GM21825 (cell line): ENCODE measurements at regions not wholly inside any gene's neighbourhood (a gene's known extent, or its start where the extent isn't known, plus 50 kb on each side); places are given as distances from the start of the nearest gene placed in this dataset.
"Not testable (repeated sequence)": the region's sequence is repeated elsewhere in the genome, so short reads cannot be mapped to it uniquely, and the experiment has no call there.

Experiments used
- ATAC-seq: cut with Tn5 transposase; IDR thresholded peaks from one replicate; pipeline ENCODE4 v1.9.1; 2021; ENCODE audit warnings: mild to moderate bottlenecking, moderate library complexity; ENCODE audit not compliant: unreplicated experiment

GRCh38 chr15:93759629-93760028 lies 471.7 kb upstream of the MCTP2 start:
- no peak for ATAC-seq

- ATAC-seq: no peak
These were observed 472.5 kb upstream of the MCTP2 start for GRCh38 chr15:93758824-93759223.

GRCh38 chr15:93748710-93749109 lies 482.7 kb upstream of the MCTP2 start:
- ATAC-seq: no peak

GRCh38 chr15:93734976-93735375 lies 496.4 kb upstream of the MCTP2 start:
- ATAC-seq: not testable (repeated sequence)

- ATAC-seq: no peak
These were observed 500.6 kb upstream of the MCTP2 start for GRCh38 chr15:93730724-93731123.

GRCh38 chr15:93722165-93722564 lies 509.2 kb upstream of the MCTP2 start:
- ATAC-seq: no peak

GRCh38 chr15:93720607-93721006 lies 510.8 kb upstream of the MCTP2 start:
- ATAC-seq: no peak

GRCh38 chr15:93719921-93720351 lies 511.4 kb upstream of the MCTP2 start:
- ATAC-seq: no peak

- ATAC-seq: no peak
These were observed 514.6 kb upstream of the MCTP2 start for GRCh38 chr15:93716615-93717231.

- ATAC-seq: no peak
These were observed 521.7 kb upstream of the MCTP2 start for GRCh38 chr15:93709708-93710107.

GRCh38 chr15:93708724-93709445 lies 522.5 kb upstream of the MCTP2 start:
- no peak for ATAC-seq

GRCh38 chr15:93707751-93708150 lies 523.6 kb upstream of the MCTP2 start:
- no peak for ATAC-seq

GRCh38 chr15:93706495-93707292 lies 524.7 kb upstream of the MCTP2 start:
- ATAC-seq: no peak

GRCh38 chr15:93705753-93706455 lies 525.5 kb upstream of the MCTP2 start:
- ATAC-seq: no peak

- no peak for ATAC-seq
These were observed 528.1 kb upstream of the MCTP2 start for GRCh38 chr15:93703092-93703739.

GRCh38 chr15:93700051-93700450 lies 531.3 kb upstream of the MCTP2 start:
- no peak for ATAC-seq

- ATAC-seq: no peak
These were observed 537.3 kb upstream of the MCTP2 start for GRCh38 chr15:93694033-93694432.

- no peak for ATAC-seq
These were observed 547.7 kb upstream of the MCTP2 start for GRCh38 chr15:93683651-93684050.

- no peak for ATAC-seq
These were observed 559.9 kb upstream of the MCTP2 start for GRCh38 chr15:93671387-93671943.

GRCh38 chr15:93670931-93671330 lies 560.4 kb upstream of the MCTP2 start:
- ATAC-seq: no peak
